Colonic mucosa (tissue), 4 donors: ENCODE measurements at regions not wholly inside any gene's neighbourhood (a gene's known extent, or its start where the extent isn't known, plus 50 kb on each side); places are given as distances from the start of the nearest gene placed in this dataset.

ENCODE experiments used
- DNase-seq: peaks from one replicate; pipeline ENCODE4 v3.0.0-alpha.2; 2020
- H3K27ac ChIP-seq: fragments of 200-600 bp; one replicate; pipeline ENCODE4 v1.8.0; 2021
- H3K27me3 ChIP-seq: fragments of 200-600 bp; one replicate; pipeline ENCODE4 v1.8.0; 2021
- H3K36me3 ChIP-seq: fragments of 200-600 bp; one replicate; pipeline ENCODE4 v1.8.0; 2021
- H3K4me1 ChIP-seq: fragments of 200-600 bp; one replicate; pipeline ENCODE4 v1.8.0; 2021; ENCODE audit warnings: mild to moderate bottlenecking
- H3K4me3 ChIP-seq: fragments of 200-600 bp; one replicate; pipeline ENCODE4 v1.8.0; 2021
- H3K9ac ChIP-seq, 2 donors: one replicate each; pipeline ENCODE4 v1.7.0; 2013; ENCODE audit warnings: control low read depth in 2 of 2, low read depth in 2 of 2, low read length in 2 of 2
- H3K9me3 ChIP-seq: fragments of 200-600 bp; one replicate; pipeline ENCODE4 v1.8.0; 2021
- CTCF ChIP-seq: fragments of 200-600 bp; IDR thresholded peaks from one replicate; pipeline ENCODE4 v1.8.0; 2022; ENCODE audit warnings: antibody characterized with exemption, mild to moderate bottlenecking
- intact Hi-C: fragments of 100-400 bp; cut with DNase I; formaldehyde crosslinking; loops from one replicate; pipeline ENCODE4 v1.14.1; 2022
- donor health status: healthy.
- donor health status: DM: no; HTN: no; CAD: no.
- donor health status: DM: no; HTN: no; CAD: no.

- DNase-seq = no peak
- intact Hi-C loops = no loop called here
- no peaks in the 10 kb centered on the region for H3K27me3 ChIP-seq
- H3K36me3 ChIP-seq = no peaks in the 10 kb centered on the region
- H3K4me1 ChIP-seq = no peaks in the 10 kb centered on the region
- no peak overlapping the region for H3K27ac ChIP-seq
- no peak for TF ChIP-seq CTCF
- no peaks in the 10 kb centered on the region for H3K9me3 ChIP-seq
- no peak overlapping the region for H3K9ac ChIP-seq
- H3K4me3 ChIP-seq = no peak overlapping the region
These were observed 170.5 kb upstream of the WSCD1 start for GRCh38 chr17:5899496-5900195.

GRCh38 chr17:5901731-5902130 lies 168.4 kb upstream of the WSCD1 start:
- Histone ChIP-seq H3K4me1 (no peaks in the 10 kb centered on the region), H3K27ac (no peak overlapping the region), H3K36me3 (no peaks in the 10 kb centered on the region), H3K9ac (no peak overlapping the region), H3K4me3 (no peak overlapping the region), H3K27me3 (no peaks in the 10 kb centered on the region), H3K9me3 (no peaks in the 10 kb centered on the region)
- DNase-seq = no peak
- intact Hi-C loops = no loop called here
- no peak for TF ChIP-seq CTCF

DNA sequence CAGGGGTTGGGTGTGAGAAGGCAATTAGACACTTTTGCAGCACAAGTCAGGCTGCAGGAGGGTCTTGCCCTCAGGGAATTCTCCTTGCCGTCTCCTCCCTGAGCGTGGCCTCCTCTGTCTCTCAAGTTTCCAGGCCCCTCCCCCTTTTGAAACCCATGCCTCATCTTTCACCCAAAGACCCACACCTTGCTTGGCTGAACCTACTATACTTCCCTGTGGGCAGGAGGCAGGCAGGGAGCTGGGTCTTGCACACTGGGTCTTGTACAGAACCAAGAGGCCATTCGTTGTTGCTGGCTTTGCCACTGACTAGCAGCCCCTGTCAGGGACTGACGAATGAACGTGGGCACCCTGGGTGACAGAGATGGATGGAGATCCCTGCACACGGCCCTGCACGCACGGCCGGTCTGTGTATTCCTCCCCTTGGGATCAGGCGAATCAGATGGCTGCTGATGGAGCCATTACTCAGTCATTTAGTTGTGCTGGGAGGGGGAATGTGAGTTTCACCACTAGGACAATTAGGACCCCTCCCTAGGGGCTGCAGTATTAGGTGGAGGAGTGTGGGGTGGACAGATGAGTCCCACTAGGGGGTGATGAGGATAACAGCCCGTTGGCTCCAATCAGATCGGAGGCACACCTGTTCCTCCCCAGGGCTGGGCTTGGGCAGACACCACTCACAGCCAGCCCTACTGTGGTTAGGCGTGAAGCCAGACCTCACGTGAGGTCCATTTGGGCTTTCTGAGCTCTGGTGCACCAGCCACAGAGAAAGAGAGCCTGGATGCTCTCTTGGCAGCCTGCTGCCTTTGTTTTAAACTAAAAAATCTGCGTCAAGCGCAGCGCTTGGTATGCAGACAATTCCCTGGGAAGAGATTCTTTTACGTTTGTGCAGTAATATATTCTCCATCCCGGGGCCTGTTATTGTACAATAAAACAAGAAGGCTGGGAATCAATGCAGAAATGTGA lies 167.7 kb upstream of the WSCD1 start:
- H3K9ac ChIP-seq = no peak overlapping the region
- intact Hi-C loops = no loop called here
- no peaks in the 10 kb centered on the region for H3K27me3 ChIP-seq
- TF ChIP-seq CTCF = no peak
- no peaks in the 10 kb centered on the region for H3K4me1 ChIP-seq
- DNase-seq = no peak
- no peak overlapping the region for H3K27ac ChIP-seq
- no peaks in the 10 kb centered on the region for H3K36me3 ChIP-seq
- no peaks in the 10 kb centered on the region for H3K9me3 ChIP-seq
- no peak overlapping the region for H3K4me3 ChIP-seq

- H3K27ac ChIP-seq = no peak overlapping the region
- H3K36me3 ChIP-seq = no peaks in the 10 kb centered on the region
- H3K9me3 ChIP-seq = no peaks in the 10 kb centered on the region
- H3K4me1 ChIP-seq = no peaks in the 10 kb centered on the region
- DNase-seq = no peak
- no peak overlapping the region for H3K9ac ChIP-seq
- H3K27me3 ChIP-seq = no peaks in the 10 kb centered on the region
- intact Hi-C loops = no loop called here
- TF ChIP-seq CTCF = no peak
- no peak overlapping the region for H3K4me3 ChIP-seq
These were observed 158.3 kb upstream of the WSCD1 start for GRCh38 chr17:5911919-5912318.

- Histone ChIP-seq H3K27ac (no peak overlapping the region), H3K4me1 (no peaks in the 10 kb centered on the region), H3K27me3 (no peaks in the 10 kb centered on the region), H3K9me3 (no peaks in the 10 kb centered on the region), H3K4me3 (no peak overlapping the region), H3K36me3 (no peaks in the 10 kb centered on the region), H3K9ac (no peak overlapping the region)
- DNase-seq = no peak
- intact Hi-C loops = no loop called here
- TF ChIP-seq CTCF = no peak
These were observed 157.1 kb upstream of the WSCD1 start for GRCh38 chr17:5913032-5913531.
